ENCODE measurements at regions not wholly inside any gene's neighbourhood (a gene's known extent, or its start where the extent isn't known, plus 50 kb on each side); places are given as distances from the start of the nearest gene placed in this dataset.
"Not testable (repeated sequence)": the region's sequence is repeated elsewhere in the genome, so short reads cannot be mapped to it uniquely, and the experiment has no call there.

DNA sequence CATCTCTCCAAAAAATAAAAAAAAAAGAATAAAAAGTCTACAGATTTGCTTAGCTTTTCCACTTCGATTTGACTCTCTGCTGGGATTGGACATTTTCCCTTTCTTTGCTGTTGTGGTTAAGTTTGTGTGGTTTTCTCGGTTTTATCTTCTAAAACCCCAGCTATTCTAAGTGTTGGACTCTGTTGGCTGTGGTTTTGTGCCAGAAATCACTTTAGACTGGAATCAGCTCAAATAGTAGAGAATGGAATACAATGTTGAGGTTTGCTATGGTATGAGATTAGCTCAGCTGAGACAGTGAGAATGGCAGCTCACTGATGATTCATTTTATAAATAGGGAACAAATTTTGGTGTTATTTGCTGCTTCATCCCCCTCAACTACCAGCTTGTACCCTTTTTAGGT is 116.0 kb downstream of the BUB3 start:
- no peak for DNase-seq (ENCODE audit: low read depth)

DNA sequence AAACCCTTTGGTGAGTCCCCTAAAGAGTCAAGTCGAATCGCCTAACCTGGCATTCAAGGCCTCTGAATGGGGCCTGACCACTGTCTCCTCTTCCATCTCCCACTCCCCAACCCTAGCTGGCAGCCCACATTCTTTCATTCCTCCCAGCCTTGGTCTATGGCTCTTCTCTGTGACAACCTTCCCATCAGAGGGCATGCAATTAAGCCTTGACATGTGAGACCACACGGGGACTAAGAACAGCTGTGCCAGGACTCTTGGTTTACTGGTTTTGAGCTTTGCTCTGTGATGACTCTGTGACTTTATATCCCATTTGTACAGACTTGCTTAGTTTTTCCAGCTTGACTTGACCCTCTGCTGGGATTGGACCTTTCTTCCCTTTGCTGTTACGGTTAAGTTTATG is 116.6 kb downstream of the BUB3 start:
- no peak for DNase-seq (ENCODE audit: low read depth)

DNA sequence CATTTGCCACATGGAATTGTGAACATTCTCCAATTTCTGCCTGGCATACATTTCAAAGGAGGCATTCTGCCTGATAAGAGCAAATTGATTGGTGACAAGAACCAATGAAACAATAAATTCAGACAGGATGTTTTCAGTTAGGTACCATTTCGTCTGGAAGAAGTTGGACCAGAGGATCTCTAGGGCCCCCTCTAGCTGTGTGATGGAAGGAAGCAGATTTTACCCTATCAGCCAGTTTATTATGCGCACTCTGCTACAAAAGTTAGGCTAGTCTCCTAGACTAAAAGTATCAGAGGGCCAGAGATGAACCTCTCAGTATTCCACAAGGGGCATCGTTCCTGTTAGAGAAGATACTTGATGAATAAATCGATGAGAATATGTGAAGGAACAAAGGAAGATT is 118.0 kb downstream of the BUB3 start:
- no peak for DNase-seq (ENCODE audit: low read depth)

DNA sequence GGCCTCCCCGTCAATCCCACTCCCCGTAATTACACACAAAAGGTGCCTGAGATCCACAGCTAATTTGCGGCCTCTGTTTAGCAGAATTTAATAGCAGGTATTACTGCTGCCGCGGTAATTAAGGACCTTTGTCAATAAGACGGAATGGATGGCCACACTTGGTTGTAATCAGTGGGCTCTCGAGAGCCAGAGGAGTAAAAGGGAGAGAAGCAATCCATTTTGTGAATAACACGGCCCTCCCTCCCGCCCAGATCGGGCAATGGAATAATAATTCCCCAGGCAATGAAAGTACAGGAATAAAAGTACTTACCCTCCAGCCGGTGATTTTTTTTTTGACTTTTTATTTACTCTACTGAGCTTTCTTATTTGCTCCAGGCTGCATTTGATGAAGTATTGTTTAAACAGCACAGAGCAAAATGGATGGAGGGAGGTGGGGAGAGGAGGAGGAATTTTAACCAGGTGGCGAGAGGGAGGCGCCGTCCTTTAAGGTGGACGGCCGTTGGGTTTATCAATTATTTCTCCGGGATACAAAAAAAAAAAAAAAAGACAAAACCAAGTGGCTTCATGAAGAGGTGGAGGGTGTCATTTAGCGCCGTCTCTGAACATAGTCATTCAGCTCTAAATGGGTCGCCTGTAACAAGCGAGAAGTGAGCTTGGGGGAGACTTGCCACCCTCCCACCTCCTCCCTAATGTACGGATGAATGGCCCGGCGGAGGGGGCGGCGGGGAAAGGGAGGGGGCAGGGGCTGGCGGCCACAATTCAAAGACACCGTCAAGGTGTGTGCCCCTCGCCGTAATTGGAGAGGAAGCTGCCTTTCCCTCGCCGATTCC is 120.3 kb downstream of the BUB3 start:
- DNase-seq (ENCODE audit: low read depth), result no peak

DNA sequence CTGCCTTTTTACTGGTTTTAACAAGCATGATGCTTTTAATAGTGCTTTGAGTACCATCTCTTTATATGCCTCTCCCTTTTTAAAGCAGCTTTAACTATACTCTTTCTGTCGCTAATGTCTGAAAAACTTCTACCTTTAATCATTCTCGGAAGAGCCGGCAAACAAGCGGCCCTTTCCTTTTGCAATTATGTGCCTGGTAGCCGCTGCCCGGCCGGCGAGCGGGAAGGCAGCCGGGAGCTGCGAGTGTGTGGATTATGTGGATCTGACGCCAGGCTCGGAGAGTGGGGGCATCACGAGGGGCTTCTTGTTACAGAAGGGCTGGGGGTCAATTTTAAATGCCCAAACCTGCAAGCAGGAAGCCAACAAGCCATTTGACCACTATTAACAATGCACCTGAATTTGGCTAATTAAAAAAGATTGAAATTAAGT is 120.9 kb downstream of the BUB3 start:
- DNase-seq (ENCODE audit: low read depth), result no peak

DNA sequence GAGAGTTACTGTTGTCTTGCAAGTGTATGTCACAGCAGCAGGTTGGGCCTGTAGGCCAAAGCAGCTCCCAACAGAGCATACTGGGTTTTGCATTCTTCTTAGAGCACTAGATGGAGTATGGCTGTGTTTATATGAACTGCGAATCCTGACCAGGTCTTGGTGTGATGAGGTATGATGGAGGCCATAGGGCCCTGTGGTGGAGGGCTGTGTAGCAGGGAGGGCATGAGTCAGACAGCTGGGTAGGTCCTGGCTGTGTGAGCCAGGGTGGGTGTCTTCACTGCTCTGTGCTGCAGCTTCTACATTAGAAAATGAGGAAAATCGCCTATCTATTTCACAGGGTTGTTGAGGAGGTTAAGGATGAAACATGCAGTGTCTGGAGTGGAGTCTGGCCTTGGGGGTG is 124.2 kb downstream of the BUB3 start:
- no peak for DNase-seq (ENCODE audit: low read depth)

DNA sequence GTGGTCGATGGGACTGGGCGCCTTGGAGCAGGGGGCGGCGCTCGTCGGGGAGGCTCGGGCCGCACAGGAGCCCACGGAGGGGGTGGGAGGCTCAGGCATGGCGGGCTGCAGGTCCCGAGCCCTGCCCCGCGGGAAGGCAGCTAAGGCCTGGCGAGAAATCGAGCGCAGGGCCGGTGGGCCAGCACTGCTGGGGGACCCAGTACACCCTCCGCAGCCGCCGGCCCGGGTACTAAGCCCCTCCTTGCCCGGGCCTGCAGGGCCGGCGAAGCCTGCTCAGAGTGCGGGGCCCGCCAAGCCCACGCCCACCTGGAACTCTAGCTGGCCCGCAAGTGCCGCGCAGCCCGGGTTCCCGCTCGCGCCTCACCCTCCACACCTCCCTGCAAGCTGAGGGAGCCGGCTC is 129.2 kb downstream of the BUB3 start:
- DNase-seq (ENCODE audit: low read depth), result not testable (repeated sequence)

DNA sequence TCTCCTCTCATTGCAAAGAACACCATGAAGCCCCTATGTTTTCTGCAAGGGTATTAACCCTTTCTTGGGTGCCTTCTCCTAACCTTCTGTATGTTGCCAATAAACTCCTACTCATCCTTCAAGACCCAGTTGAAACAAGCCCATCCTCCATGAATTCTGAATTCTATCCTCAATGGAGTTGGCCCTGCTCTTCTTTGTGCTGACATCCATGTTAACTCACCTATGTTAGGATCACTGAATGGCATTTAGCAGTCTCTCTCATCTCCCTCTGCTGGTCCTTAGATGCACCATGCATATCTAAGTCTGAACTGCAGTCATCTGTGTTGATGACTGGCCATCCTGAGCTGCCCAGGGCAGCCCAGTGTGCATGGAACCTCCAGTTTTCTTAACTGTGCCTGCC is 129.8 kb downstream of the BUB3 start:
- no peak for DNase-seq (ENCODE audit: low read depth)

DNA sequence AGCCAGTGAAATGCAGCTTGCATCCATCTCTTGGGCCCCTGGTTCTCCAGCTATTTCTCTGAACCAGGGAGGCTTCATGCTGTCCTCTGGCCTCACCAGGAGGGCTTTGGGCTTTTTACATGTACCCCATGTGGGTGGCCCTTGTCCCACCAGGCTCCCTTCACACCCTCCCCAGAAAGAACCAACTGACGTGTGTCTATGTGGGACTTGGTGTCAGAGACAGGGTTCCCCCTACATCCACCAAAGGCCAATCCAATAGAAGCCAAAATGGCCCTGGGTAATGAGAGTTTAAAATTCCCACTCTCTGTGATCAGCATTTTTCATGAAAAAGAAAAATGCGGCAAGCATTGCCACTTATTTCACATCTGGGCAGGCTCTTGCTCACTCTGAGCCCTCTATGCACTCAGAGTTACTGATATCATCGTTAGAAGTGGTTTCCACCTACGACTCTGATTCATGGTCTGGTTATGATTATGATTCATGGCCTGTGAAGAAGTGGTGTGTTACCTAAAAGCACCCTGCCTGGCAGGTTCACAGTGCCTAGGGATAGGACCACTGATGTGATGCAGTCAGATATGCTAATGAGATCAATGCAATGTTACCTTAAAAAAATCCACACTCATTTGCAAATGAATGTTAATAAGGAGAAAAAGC is 133.5 kb downstream of the BUB3 start:
- no peak for DNase-seq (ENCODE audit: low read depth)

DNA sequence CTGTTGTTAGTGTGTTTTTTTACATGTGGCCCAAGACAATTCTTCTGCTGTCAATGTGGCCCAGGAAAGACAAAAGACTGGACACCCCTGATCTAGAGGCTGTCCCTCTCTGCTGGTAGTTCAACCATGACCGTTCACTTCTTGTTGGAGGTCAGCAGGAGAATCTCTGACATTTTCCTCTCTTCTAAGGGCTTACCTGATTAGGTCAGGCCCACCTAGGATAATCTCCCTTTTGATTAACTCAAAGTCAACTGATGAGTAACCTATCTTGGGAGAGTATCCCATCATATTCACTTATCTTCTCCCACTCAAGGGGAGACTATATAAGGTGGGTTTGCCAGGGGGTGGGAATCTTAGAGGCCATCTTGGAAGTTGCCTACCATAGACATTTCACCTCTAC is 135.2 kb downstream of the BUB3 start:
- no peak for DNase-seq (ENCODE audit: low read depth)

DNA sequence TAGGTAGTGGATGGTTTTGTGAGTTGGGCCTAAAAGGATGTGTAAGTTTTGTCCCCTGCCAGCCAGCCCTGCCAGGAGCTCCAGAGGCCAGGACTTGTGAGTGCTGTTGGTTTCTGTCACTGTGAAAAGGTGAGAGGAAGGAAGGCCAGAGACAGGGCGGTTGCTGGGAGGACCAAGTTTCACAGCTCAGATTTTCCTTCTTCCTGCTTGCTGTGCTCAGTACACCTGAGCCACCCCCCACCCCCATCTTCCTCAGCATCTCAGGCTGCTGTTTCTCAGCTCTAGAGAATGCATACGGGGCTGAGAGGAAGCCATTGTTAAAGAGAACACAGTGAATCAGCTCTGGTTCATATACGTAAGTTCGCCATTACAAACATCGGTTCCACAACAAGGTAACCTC is 139.9 kb downstream of the BUB3 start:
- no peak for DNase-seq (ENCODE audit: low read depth)

DNA sequence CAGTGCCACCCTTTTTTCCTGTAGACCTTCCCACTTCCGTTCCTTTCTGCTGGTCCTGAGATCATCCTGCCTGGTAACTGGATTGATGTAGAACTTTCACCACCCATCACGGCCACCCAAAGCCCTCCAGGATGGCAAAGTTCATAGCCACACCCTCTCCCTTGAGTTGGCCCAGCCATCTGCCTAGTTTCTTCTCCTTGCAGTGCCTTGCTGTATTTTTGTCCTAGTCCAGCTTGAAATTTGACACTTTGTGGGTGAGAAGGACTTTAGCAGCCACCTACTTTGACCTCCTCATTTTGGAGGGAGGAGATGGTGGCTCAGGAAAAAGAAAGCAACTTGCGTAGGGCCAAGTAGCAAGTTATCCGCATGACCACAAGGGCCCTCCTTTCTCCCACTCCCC is 140.7 kb downstream of the BUB3 start:
- no peak for DNase-seq (ENCODE audit: low read depth)

DNA sequence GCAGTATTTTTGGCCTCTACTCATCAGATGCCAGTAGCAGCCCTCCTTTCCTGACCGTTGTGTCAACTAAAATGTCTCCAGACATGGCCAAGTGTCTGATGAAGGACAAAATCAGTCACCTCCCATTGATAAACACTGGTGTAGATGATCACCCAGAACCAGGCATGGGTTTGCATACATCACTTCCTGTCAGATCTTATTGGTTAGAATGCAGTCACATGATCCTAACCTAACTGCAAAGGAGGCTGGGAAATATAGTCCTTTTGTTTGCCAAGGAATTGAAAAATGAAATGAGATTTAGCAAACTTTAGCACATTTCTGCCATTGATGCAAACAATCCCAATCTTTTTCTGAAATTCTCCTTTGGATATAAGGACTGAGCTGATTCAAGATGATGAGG is 141.4 kb downstream of the BUB3 start:
- no peak for DNase-seq (ENCODE audit: low read depth)

DNA sequence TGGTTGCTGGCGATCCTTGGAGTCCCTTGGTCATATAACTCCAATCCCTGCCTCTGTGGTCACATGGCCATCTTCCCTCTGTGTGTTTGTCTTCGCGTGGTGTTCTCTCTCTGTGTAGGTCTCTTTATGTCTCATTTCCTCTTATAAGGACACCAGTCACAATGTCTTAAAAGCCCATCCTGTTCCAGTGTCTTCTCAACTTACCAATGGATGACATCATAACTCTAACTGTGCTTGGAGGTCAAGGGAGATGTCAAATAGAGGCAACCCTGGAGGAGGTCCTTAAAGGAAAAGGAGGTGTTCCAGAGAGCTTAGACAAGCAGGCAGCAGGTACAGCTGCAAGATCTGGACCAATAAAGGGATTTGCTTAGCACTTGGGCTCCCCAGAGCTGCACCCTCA is 143.0 kb downstream of the BUB3 start:
- no peak for DNase-seq (ENCODE audit: low read depth)

DNA sequence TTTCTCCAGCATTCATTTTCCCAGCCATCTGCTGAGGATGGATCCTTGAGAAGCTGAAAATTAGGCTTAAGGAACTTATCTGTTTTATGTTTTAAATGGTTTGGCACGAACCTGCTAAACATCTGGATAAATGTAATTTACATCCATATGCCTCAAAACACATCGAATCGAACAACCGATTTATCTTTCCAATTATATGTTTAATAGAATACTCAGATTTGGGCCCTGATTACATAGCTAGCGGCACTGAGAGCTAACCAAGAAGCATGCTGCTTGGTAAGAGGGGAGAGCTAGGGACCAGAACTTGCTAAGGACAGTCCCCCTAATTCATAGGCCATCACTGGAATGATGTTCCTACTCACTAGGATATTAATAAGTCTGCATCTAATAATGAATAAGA is 144.4 kb downstream of the BUB3 start:
- DNase-seq (ENCODE audit: low read depth), result no peak

DNA sequence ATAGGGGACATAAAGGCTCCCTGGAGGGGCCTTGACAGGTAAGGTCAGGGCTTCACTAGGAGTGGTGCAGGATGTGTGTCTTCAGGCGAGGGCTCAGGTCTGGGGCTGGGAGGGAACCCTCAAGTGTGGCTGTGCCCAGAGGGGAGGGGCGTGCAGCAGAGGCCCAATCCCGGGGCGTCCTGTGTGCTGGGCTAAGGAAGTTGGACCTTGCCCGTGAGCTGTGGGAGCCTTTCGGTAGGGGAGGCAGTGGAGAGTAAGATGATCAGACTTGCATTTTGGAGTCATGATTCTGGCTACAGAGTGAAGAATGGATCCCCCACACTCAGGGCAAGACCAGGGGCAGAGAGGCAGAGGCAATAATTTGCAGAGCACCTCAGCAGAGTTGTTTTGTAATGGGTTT is 145.4 kb downstream of the BUB3 start:
- no peak for DNase-seq (ENCODE audit: low read depth)

DNA sequence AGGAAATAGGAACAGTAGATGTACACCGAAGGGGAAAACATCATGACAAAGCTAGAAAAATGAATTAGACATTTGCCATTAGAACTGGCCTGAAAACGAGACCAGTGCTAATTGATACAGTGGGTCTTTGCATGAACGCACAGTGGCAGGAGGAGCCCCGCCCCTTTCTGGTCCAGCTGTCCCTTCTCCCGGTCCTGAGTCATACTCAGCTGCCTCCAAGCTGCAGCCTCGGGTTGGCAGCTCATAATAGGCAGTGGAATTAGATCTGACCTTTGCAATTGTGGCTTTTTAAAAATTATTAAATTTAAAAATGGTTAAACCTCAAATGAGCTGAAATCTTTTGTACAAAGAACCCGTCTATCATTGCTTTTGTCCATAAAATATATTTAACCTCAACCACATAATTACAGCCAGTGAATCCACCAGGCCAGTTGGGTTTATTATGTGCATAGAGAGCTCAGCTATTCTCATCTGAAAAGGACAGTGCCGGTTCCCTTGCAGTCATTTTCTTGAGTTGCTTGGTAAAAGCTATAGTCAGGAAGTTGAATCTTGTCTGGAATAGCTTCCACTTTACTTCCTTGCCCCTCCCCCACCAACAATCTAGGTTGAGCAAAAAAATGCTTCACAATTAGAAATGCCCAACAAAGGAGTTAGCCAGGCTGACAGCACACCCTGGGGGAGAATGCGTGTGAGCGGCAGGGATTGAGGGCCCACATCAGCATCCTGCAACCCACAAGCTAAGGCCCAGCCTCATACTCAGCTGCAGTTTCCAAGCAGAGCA is 147.1 kb downstream of the BUB3 start:
- no peak for DNase-seq (ENCODE audit: low read depth)

DNA sequence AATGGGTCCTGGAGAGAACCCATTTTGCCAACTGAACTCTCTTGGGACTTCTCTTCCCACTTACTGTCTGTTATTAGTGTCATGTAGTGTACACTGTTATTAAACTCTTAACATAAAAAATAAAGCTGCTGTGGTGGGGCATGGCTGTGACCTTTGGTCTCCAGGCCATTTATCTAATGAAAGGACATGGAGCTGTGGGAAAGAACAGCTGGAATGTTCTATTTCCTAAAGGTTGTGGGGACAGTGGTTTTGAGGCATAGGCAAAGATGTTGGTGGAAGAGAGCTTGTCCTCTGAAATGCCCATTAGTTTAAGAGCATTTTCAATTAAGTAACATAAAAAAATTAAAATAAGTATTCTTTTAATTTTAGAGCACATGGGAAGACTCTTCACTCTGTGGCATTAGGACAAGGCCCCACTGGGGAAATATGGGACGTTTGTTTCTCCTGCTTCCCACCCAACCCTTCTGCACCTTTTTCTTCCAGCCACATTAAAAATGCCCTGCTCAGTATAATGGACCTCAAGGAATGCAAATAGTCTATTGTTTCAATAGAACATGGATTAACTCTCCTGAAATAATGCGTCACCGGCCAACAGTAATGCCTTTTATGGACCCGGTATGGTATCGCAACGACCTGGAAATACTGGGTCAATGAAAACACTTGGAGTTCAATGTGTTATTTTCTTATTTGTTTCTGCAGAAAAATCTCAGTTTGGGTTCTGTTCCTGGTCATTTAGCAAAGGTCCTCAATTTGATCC is 149.6 kb downstream of the BUB3 start:
- DNase-seq (ENCODE audit: low read depth), result no peak

DNA sequence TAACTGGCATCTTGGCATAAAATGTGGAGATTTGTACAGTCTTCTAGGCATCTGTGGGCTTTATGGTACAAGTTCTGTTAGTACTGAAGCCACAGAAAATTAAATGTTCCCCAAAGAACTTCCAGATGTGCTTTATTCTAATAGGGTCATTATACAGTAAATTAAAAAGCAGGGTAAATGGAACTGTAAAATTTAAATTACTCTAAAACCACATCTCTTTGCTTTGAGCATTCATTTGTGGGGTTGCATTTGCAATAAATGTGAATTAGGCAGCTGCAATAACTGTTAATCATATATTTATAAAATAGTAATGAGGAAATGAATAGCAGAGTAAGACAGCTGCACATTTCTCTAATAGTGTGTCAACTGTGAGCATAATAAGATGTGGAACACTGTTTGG is 151.5 kb downstream of the BUB3 start:
- DNase-seq (ENCODE audit: low read depth), result no peak

DNA sequence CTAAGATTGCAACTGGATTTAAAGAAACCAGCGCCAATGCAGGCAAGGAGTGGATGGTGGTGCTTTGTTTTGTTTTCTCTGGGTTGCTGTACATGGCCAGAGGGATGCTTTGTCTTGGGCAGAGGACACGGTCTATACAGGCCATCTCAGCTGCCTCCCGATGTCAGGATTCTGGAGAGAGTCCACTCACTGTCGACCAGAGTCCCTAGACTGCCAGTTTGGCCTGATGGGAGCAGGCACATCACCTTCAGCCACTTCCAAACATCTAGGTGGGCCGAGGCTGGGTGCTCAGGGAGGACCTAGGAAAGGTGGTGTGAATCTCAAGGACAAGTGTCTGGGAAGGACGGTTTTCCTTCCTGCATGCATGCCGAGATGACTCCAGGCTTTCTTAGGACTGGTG is 152.1 kb downstream of the BUB3 start:
- DNase-seq (ENCODE audit: low read depth), result no peak

DNA sequence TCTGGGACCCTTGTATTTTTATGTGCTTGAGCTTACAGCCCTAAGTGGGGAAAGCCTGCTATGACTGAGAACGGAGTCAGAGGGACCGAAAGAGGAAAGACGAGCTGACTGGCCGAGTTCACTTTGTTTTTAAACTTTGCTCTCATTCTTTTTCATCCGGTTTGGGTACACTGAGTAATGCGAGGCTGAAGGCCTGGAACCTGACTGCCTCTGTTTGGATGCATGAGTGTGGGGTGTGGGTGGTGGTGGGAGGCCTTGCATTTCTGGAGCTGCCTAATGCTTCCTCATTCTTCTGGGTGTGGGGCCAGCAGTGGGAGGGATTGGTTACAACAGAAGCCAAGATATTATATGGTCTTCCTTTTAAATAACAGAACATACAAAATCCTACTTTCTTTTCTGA is 155.5 kb downstream of the BUB3 start:
- DNase-seq (ENCODE audit: low read depth), result no peak

DNA sequence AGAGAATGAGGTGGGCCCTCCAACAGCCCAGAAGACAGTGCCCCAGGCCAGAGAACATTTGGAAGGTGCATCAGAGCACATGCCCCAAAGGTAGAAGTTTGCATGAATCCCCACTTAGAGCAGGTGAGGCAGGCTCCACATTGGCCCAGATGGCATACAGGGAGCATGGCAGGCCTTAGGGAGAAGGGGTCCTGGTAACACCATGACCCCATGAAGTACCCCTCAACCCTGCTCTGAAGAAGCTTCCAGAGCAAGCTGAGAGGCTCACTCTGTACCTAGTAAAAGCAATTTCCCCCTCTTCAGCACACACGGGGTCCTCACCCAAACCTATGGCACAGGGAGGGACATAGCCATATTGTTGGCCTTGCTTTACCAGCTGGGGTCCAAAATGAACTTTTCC is 162.6 kb downstream of the BUB3 start:
- no peak for DNase-seq (ENCODE audit: low read depth)
